ENCODE measurements at regions not wholly inside any gene's neighbourhood (a gene's known extent, or its start where the extent isn't known, plus 50 kb on each side); places are given as distances from the start of the nearest gene placed in this dataset.
"Not testable (repeated sequence)": the region's sequence is repeated elsewhere in the genome, so short reads cannot be mapped to it uniquely, and the experiment has no call there.

GRCh38 chr3:71962561-71963240 lies 177.8 kb upstream of the PROK2 start:
- DNase-seq = no peak

- DNase-seq = no peak
Measured at GRCh38 chr3:71961891-71962290, 176.9 kb upstream of the PROK2 start.

- no peak for DNase-seq
Measured at GRCh38 chr3:71961378-71961777, 176.4 kb upstream of the PROK2 start.

GRCh38 chr3:71958533-71958932 lies 173.6 kb upstream of the PROK2 start:
- no peak for DNase-seq

GRCh38 chr3:71956716-71957115 lies 171.8 kb upstream of the PROK2 start:
- DNase-seq = no peak

- no peak for DNase-seq
Measured at GRCh38 chr3:71956069-71956340, 171.1 kb upstream of the PROK2 start.

GRCh38 chr3:71955240-71956068 lies 170.5 kb upstream of the PROK2 start:
- peak; percentile 64 for DNase-seq

- no peak for DNase-seq
Measured at GRCh38 chr3:71951842-71952241, 166.9 kb upstream of the PROK2 start.

GRCh38 chr3:71951361-71951760 lies 166.4 kb upstream of the PROK2 start:
- no peak for DNase-seq

- DNase-seq = no peak
Measured at GRCh38 chr3:71949442-71949841, 164.5 kb upstream of the PROK2 start.

- no peak for DNase-seq
Measured at GRCh38 chr3:71944482-71945065, 159.6 kb upstream of the PROK2 start.

GRCh38 chr3:71942432-71943187 lies 157.7 kb upstream of the PROK2 start:
- DNase-seq = no peak

- no peak for DNase-seq
Measured at GRCh38 chr3:71940486-71940885, 155.5 kb upstream of the PROK2 start.

- not testable (repeated sequence) for DNase-seq
Measured at GRCh38 chr3:71938081-71938480, 153.1 kb upstream of the PROK2 start.

GRCh38 chr3:71936681-71937080 lies 151.7 kb upstream of the PROK2 start:
- DNase-seq = no peak

- no peak for DNase-seq
Measured at GRCh38 chr3:71934520-71935270, 149.7 kb upstream of the PROK2 start.

GRCh38 chr3:71931922-71932321 lies 147.0 kb upstream of the PROK2 start:
- no peak for DNase-seq

GRCh38 chr3:71930056-71930991 lies 145.4 kb upstream of the PROK2 start:
- DNase-seq = no peak

- DNase-seq = no peak
Measured at GRCh38 chr3:71928212-71928611, 143.3 kb upstream of the PROK2 start.

GRCh38 chr3:71927505-71928066 lies 142.6 kb upstream of the PROK2 start:
- no peak for DNase-seq

GRCh38 chr3:71926616-71927015 lies 141.7 kb upstream of the PROK2 start:
- no peak for DNase-seq

Measured in activated effector memory CD4-positive, alpha-beta T cell treated with anti-CD3 and anti-CD28 coated beads, Interleukin-2, amount 50 U/mL, for 16 hours (primary cell).